ENCODE measurements at regions not wholly inside any gene's neighbourhood (a gene's known extent, or its start where the extent isn't known, plus 50 kb on each side); places are given as distances from the start of the nearest gene placed in this dataset.

- TF ChIP-seq YY1 (IDR thresholded peaks at IDR 0.05), result no peak
- no peak for TF ChIP-seq ZBTB33 (IDR thresholded peaks at IDR 0.05)
- TF ChIP-seq CTCF (IDR thresholded peaks at IDR 0.05; ENCODE audit: low read depth, low read length, missing input control), result no peak
- no peak for TF ChIP-seq FOXA1 (IDR thresholded peaks at IDR 0.05)
- TF ChIP-seq MAX (IDR thresholded peaks at IDR 0.05), result no peak
- TF ChIP-seq REST (IDR thresholded peaks at IDR 0.05), result no peak
- TF ChIP-seq SP1 (IDR thresholded peaks at IDR 0.05), result no peak
- no peak for TF ChIP-seq TAF1 (conservative IDR thresholded peaks at IDR 0.05)
- TF ChIP-seq RAD21 (IDR thresholded peaks at IDR 0.05), result no peak
Measured at GRCh38 chr2:100754951-100755350, 65.0 kb upstream of the NPAS2 start.
